OCI-LY7 (cell line): ENCODE measurements at regions not wholly inside any gene's neighbourhood (a gene's known extent, or its start where the extent isn't known, plus 50 kb on each side); places are given as distances from the start of the nearest gene placed in this dataset.

ENCODE experiments used
- BruUV-seq: library from RNA; stranded (reverse); fragments of 400-500 nt; replicated peaks from 2 replicates; lab custom pipeline; 2021; lab: Mats Ljungman, UMichigan
- CTCF ChIA-PET: fragments of 300-600 bp; sonication (Branson Sonifier 250); formaldehyde crosslinking; loops from one replicate; lab custom pipeline; 2022; ENCODE audit warnings: antibody characterized with exemption; ENCODE audit not compliant: unreplicated experiment; lab: Charles Lee
- POLR2A ChIA-PET: fragments of 300-600 bp; sonication (Branson Sonifier 250); formaldehyde crosslinking; loops from one replicate; lab custom pipeline; 2022; ENCODE audit warnings: antibody characterized with exemption; lab: Charles Lee
- DNase-seq: peaks from one replicate; pipeline ENCODE4 v3.0.0-alpha.2; 2015; ENCODE audit warnings: low spot score
- H2AFZ ChIP-seq: fragments of 200-600 bp; sonication (generic), shearing (Covaris generic); 2 replicates; pipeline ENCODE4 v1.6.1; 2014; ENCODE audit warnings: mild to moderate bottlenecking, antibody characterized with exemption, low read length, moderate library complexity
- H3K27ac ChIP-seq: fragments of 200-600 bp; sonication (generic); 2 replicates; pipeline ENCODE4 v1.5.1; 2014; ENCODE audit warnings: mixed run types, low read depth, mild to moderate bottlenecking, moderate library complexity, low read length, inconsistent platforms; ENCODE audit not compliant: poor library complexity, severe bottlenecking
- H3K36me3 ChIP-seq: fragments of 200-600 bp; sonication (generic); 2 replicates; pipeline ENCODE4 v1.6.1; 2014; ENCODE audit warnings: mild to moderate bottlenecking, antibody characterized with exemption, low read length, moderate library complexity, mixed read lengths; ENCODE audit not compliant: insufficient read depth
- H3K4me1 ChIP-seq: fragments of 200-600 bp; sonication (generic); 2 replicates; pipeline ENCODE4 v1.5.1; 2014; ENCODE audit warnings: mild to moderate bottlenecking, low read length; ENCODE audit not compliant: insufficient read depth, poor library complexity, severe bottlenecking
- H3K4me2 ChIP-seq: fragments of 200-600 bp; sonication (generic); 2 replicates; pipeline ENCODE4 v1.6.1; 2014; ENCODE audit warnings: mild to moderate bottlenecking, low read length
- H3K4me3 ChIP-seq: fragments of 200-600 bp; sonication (generic); 2 replicates; pipeline ENCODE4 v1.5.1; 2014; ENCODE audit warnings: mild to moderate bottlenecking, low read depth, low read length; ENCODE audit not compliant: poor library complexity, severe bottlenecking
- H3K79me2 ChIP-seq: fragments of 200-600 bp; sonication (generic); 2 replicates; pipeline ENCODE4 v1.6.1; 2016; ENCODE audit warnings: low read depth, mild to moderate bottlenecking, low read length, moderate library complexity, mixed read lengths; ENCODE audit not compliant: insufficient read depth
- H3K9me2 ChIP-seq: fragments of 200-600 bp; sonication (generic); 2 replicates; pipeline ENCODE4 v1.6.1; 2016; ENCODE audit warnings: mild to moderate bottlenecking, low read length, mixed read lengths; ENCODE audit not compliant: insufficient read depth
- H3K9me3 ChIP-seq: fragments of 200-600 bp; sonication (generic); 2 replicates; pipeline ENCODE4 v1.6.1; 2014; ENCODE audit warnings: mild to moderate bottlenecking, mixed run types, low read length, mixed read lengths
- H4K20me1 ChIP-seq: fragments of 200-600 bp; sonication (generic); 2 replicates; pipeline ENCODE4 v1.6.1; 2014; ENCODE audit warnings: mild to moderate bottlenecking, antibody characterized with exemption, low read length, moderate library complexity, mixed read lengths; ENCODE audit not compliant: insufficient read depth
- EZH2phosphoT487 ChIP-seq: fragments of 200-600 bp; sonication (generic); IDR thresholded peaks from 2 replicates; pipeline ENCODE4 v1.6.1; 2018; ENCODE audit warnings: low read depth, borderline replicate concordance, mild to moderate bottlenecking, mixed run types, antibody characterized with exemption, low read length, moderate library complexity, mixed read lengths
- intact Hi-C: fragments of 100-400 bp; cut with micrococcal nuclease; formaldehyde crosslinking; loops from one replicate; pipeline ENCODE4 v1.10.0; 2022; ENCODE audit not compliant: unreplicated experiment
- TF ChIP-seq, protein P1 (sequence below): fragments of 200-600 bp; sonication (generic); conservative IDR thresholded peaks from 2 replicates; pipeline ENCODE4 v1.5.1; 2014; ENCODE audit warnings: mild to moderate bottlenecking, antibody characterized with exemption, low read length, moderate library complexity, mixed read lengths

DNA sequence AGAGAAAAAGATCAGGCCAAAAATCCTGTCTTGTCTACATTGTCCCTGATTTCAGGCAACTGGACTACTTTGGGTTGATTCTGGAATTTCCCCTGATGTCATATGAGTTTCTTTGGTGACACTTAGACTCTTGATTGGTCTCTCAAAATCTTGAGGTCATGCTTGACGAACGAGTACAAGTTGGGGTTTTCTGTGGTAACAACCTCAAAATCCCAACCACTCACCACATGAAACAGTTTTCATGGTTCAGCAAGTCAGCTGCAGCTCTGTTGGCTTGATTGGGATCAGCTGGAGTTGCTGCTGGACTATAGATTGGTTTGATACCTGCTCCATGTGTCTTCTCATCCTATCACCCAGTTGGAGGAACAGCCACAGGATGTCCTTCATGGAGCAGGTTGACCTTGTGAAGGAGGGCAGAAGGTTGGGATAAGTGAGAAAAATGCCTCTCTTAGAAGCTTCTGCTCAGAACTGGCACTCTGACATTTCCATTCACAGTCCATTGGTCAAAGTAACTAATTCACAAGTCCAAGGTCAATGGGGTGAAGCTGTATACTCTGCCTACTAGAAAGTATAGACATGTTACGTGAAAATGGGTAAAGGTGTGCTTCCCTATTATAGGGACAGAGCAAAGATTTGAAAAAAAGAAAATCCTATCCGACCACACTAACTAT is 284.5 kb downstream of the SH3GL2 start:
- ChIA-PET POLR2A (interaction anchor here (0.7 kb wide), 1 partner anchor 189 kb away, joined by 3 read pairs; no protein-coding TSS in a partner anchor), CTCF (no interaction called here)
- no peak for TF ChIP-seq EZH2phosphoT487
- TF ChIP-seq, protein P1, sequence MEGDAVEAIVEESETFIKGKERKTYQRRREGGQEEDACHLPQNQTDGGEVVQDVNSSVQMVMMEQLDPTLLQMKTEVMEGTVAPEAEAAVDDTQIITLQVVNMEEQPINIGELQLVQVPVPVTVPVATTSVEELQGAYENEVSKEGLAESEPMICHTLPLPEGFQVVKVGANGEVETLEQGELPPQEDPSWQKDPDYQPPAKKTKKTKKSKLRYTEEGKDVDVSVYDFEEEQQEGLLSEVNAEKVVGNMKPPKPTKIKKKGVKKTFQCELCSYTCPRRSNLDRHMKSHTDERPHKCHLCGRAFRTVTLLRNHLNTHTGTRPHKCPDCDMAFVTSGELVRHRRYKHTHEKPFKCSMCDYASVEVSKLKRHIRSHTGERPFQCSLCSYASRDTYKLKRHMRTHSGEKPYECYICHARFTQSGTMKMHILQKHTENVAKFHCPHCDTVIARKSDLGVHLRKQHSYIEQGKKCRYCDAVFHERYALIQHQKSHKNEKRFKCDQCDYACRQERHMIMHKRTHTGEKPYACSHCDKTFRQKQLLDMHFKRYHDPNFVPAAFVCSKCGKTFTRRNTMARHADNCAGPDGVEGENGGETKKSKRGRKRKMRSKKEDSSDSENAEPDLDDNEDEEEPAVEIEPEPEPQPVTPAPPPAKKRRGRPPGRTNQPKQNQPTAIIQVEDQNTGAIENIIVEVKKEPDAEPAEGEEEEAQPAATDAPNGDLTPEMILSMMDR: no peak
- Histone ChIP-seq H3K4me3 (no peak overlapping the region), H3K4me2 (no peak overlapping the region), H3K36me3 (no peaks in the 10 kb centered on the region), H3K9me2 (no peaks in the 10 kb centered on the region), H3K79me2 (no peaks in the 10 kb centered on the region), H3K9me3 (no peaks in the 10 kb centered on the region), H4K20me1 (no peaks in the 10 kb centered on the region), H2AFZ (no peak overlapping the region), H3K27ac (no peak overlapping the region), H3K4me1 (no peaks in the 10 kb centered on the region)
- no TSS peak for BruUV-seq
- DNase-seq: no peak
- intact Hi-C loops: no loop called here

DNA sequence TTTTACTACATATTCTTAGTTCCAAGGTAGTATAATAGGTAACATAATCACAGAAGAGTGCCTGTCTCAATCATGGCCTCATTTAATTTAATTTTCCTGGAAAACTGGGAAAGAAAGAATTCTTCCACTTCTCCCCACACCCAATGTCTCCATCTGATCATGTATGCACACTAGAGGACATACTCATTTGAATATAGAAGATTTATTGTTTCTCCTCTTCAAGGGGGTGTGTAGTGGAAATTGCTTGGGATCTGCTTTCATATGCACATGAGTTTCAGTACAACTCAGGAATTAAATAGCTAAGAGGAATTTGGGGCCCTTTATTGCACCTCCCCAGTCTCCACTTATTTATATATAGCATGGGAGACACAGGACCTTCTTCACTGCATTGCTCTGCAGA is 285.1 kb downstream of the SH3GL2 start:
- Histone ChIP-seq H2AFZ (no peak overlapping the region), H3K9me2 (no peaks in the 10 kb centered on the region), H3K4me1 (no peaks in the 10 kb centered on the region), H3K79me2 (no peaks in the 10 kb centered on the region), H3K27ac (no peak overlapping the region), H3K9me3 (no peaks in the 10 kb centered on the region), H3K4me2 (no peak overlapping the region), H4K20me1 (no peaks in the 10 kb centered on the region), H3K4me3 (no peak overlapping the region), H3K36me3 (no peaks in the 10 kb centered on the region)
- no TSS peak for BruUV-seq
- intact Hi-C loops: no loop called here
- ChIA-PET POLR2A (no interaction called here), CTCF (no interaction called here)
- TF ChIP-seq EZH2phosphoT487: no peak
- TF ChIP-seq, protein P1: no peak
- no peak for DNase-seq

DNA sequence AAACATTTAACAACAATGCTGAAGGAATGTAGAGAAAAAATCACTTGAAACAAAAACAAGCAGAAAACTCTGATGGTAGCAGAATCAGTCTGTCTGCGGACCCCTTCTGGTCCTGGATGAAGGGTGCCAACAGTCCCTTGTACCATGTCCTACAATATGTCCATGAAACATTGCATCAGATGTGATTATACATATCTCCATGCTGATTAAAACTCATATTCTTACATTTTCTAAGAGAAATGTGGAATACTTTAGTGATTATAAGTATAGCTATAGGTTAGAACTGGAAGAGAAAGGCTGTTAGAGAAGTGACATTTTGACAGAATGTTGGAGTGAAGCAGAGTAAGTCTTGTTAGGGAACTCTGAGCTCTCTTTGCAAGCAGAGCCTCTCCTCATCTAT is 286.1 kb downstream of the SH3GL2 start:
- H3K9me3 ChIP-seq: no peaks in the 10 kb centered on the region
- ChIA-PET POLR2A (no interaction called here), CTCF (no interaction called here)
- no peak overlapping the region for H2AFZ ChIP-seq
- H3K9me2 ChIP-seq: no peaks in the 10 kb centered on the region
- no peaks in the 10 kb centered on the region for H3K79me2 ChIP-seq
- H3K36me3 ChIP-seq: no peaks in the 10 kb centered on the region
- intact Hi-C loops: no loop called here
- no peak overlapping the region for H3K27ac ChIP-seq
- no peaks in the 10 kb centered on the region for H4K20me1 ChIP-seq
- H3K4me1 ChIP-seq: no peaks in the 10 kb centered on the region
- H3K4me3 ChIP-seq: no peak overlapping the region
- H3K4me2 ChIP-seq: no peak overlapping the region
- no peak for DNase-seq
- TF ChIP-seq, protein P1: no peak
- TF ChIP-seq EZH2phosphoT487: no peak
- BruUV-seq: no TSS peak
